ENCODE measurements at regions not wholly inside any gene's neighbourhood (a gene's known extent, or its start where the extent isn't known, plus 50 kb on each side); places are given as distances from the start of the nearest gene placed in this dataset.
A peak's percentile ranks its signal among the peaks of the same experiment; 100 is the strongest.

DNA sequence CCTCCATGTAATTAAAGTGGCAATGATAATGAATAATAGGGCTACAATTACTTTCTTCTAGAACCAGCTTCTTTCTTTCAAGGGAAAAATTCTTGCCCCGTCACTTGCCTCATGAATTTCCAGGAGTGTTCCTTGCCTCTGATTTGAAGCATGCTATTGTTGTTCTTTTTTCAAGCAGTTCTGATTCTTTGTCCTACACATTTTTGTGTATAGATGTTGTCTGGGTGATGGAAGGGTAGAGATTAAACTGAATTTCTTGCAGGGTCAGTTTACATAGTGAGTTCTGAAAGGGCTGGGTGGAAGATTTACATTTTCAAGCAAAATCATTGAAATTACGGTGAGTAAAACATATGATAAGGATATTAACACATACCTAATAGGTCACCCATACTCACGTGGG lies 107.0 kb upstream of the TENM3 start:
- H2BK5ac ChIP-seq (ENCODE audit: low read length) = no peak overlapping the region
- no peak overlapping the region for H2AFZ ChIP-seq (ENCODE audit: low read length)
- no peak overlapping the region for H3K4ac ChIP-seq (ENCODE audit: low read length)
- H2BK15ac ChIP-seq (ENCODE audit: low read length) = no peak overlapping the region
- H3K4me2 ChIP-seq (ENCODE audit: insufficient read depth, low read length, poor library complexity, severe bottlenecking) = no peak overlapping the region
- no peaks in the 10 kb centered on the region for H3K79me1 ChIP-seq (ENCODE audit: low read depth, low read length)
- no peak overlapping the region for H3K23ac ChIP-seq (ENCODE audit: low read depth, low read length, poor library complexity)
- H2BK12ac ChIP-seq (ENCODE audit: low read length) = no peak overlapping the region
- no peak overlapping the region for H2AK5ac ChIP-seq (ENCODE audit: low read depth, low read length)
- H3K27ac ChIP-seq (replicated peaks; ENCODE audit: low read length) = no peak overlapping the region
- no peak overlapping the region for H3K9ac ChIP-seq (ENCODE audit: low read depth, low read length, poor library complexity)
- no peak overlapping the region for H3K4me3 ChIP-seq (ENCODE audit: low read length in 2 of 2)
- no CpG with 5 or more reads among the region's 3 CpGs for WGBS, 2 donors (ENCODE audit: extremely low coverage in 2 of 2, insufficient read length in 2 of 2, insufficient replicate concordance in 1 of 2)
- peaks cover 0 to 3% (median 0%) of the 10 kb centered on the region in 3 experiments for H3K27me3 ChIP-seq (ENCODE audit: control insufficient read depth in 3 of 3, insufficient read depth in 3 of 3, low read depth in 1 of 3, low read length in 3 of 3)
- H4K8ac ChIP-seq (ENCODE audit: low read depth, low read length) = no peak overlapping the region
- no peak overlapping the region for H3K14ac ChIP-seq (ENCODE audit: low read length)
- peaks cover 0 to 2% of the 10 kb centered on the region in 2 donors for H3K9me3 ChIP-seq (replicated peaks in 1 of 2; ENCODE audit: control insufficient read depth in 2 of 2, insufficient read depth in 1 of 2, low read depth in 1 of 2, low read length in 2 of 2)
- no peak for DNase-seq (ENCODE audit: low spot score)
- no peak overlapping the region for H2BK120ac ChIP-seq (ENCODE audit: low read depth, low read length)
- H3K36me3 ChIP-seq (replicated peaks in 1 of 2; ENCODE audit: control insufficient read depth in 2 of 2, insufficient read depth in 2 of 2, low read length in 2 of 2) = no peaks in the 10 kb centered on the region
- H3K4me1 ChIP-seq (ENCODE audit: control insufficient read depth in 2 of 2, insufficient read depth in 1 of 2, low read depth in 1 of 2, low read length in 2 of 2) = peaks cover 12 to 27% of the 10 kb centered on the region in 2 donors
- no peak overlapping the region for H3K18ac ChIP-seq (ENCODE audit: low read length)
- no peak overlapping the region for H4K91ac ChIP-seq (ENCODE audit: low read depth, low read length, poor library complexity)

DNA sequence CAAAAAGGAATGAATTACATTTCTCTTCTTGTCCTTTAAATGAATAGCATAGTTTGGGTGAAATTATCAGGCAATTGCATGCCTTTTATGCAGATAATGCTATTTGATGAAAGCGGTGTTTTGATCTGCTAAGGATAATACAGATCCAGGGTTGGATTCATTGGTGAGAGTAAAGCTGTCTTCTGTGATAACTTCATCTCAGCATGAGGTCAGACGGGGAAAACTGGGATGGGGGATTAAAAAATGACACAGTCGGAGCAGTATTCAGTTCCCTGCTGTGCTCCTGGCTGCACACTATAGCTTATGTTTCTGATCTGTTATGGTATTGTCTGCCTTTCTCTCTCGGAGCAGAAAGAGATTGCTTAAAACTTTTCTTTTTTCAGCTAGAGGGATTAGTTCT lies 105.9 kb upstream of the TENM3 start:
- WGBS, 2 donors (ENCODE audit: extremely low coverage in 2 of 2, insufficient read length in 2 of 2, insufficient replicate concordance in 1 of 2) = no CpG with 5 or more reads among the region's 4 CpGs
- H3K4ac ChIP-seq (ENCODE audit: low read length) = no peak overlapping the region
- DNase-seq (ENCODE audit: low spot score) = no peak

GRCh38 chr4:182139491-182139890 lies 103.7 kb upstream of the TENM3 start:
- no peaks in the 10 kb centered on the region for H3K79me1 ChIP-seq (ENCODE audit: low read depth, low read length)
- H3K4ac ChIP-seq (ENCODE audit: low read length) = no peak overlapping the region
- peaks cover 0 to 12% (median 0%) of the 10 kb centered on the region in 3 experiments for H3K27me3 ChIP-seq (ENCODE audit: control insufficient read depth in 3 of 3, insufficient read depth in 3 of 3, low read depth in 1 of 3, low read length in 3 of 3)
- H2AK5ac ChIP-seq (ENCODE audit: low read depth, low read length) = no peak overlapping the region
- H4K8ac ChIP-seq (ENCODE audit: low read depth, low read length) = no peak overlapping the region
- H3K23ac ChIP-seq (ENCODE audit: low read depth, low read length, poor library complexity) = no peak overlapping the region
- H3K4me3 ChIP-seq (ENCODE audit: low read length in 2 of 2) = no peak overlapping the region
- H2AFZ ChIP-seq (ENCODE audit: low read length) = no peak overlapping the region
- H2BK15ac ChIP-seq (ENCODE audit: low read length) = no peak overlapping the region
- no peak overlapping the region for H4K91ac ChIP-seq (ENCODE audit: low read depth, low read length, poor library complexity)
- no peak overlapping the region for H3K9ac ChIP-seq (ENCODE audit: low read depth, low read length, poor library complexity)
- peaks cover 0 to 15% of the 10 kb centered on the region in 2 donors for H3K9me3 ChIP-seq (replicated peaks in 1 of 2; ENCODE audit: control insufficient read depth in 2 of 2, insufficient read depth in 1 of 2, low read depth in 1 of 2, low read length in 2 of 2)
- no peak overlapping the region for H3K18ac ChIP-seq (ENCODE audit: low read length)
- H3K14ac ChIP-seq (ENCODE audit: low read length) = no peak overlapping the region
- no peak overlapping the region for H3K27ac ChIP-seq (replicated peaks; ENCODE audit: low read length)
- H3K4me2 ChIP-seq (ENCODE audit: insufficient read depth, low read length, poor library complexity, severe bottlenecking) = no peak overlapping the region
- H3K4me1 ChIP-seq (ENCODE audit: control insufficient read depth in 2 of 2, insufficient read depth in 1 of 2, low read depth in 1 of 2, low read length in 2 of 2) = peaks cover 12 to 27% of the 10 kb centered on the region in 2 donors
- DNase-seq (ENCODE audit: low spot score) = no peak
- no peak overlapping the region for H2BK5ac ChIP-seq (ENCODE audit: low read length)
- no peak overlapping the region for H2BK120ac ChIP-seq (ENCODE audit: low read depth, low read length)
- no CpG with 5 or more reads among the region's 13 CpGs for WGBS, 2 donors (ENCODE audit: extremely low coverage in 2 of 2, insufficient read length in 2 of 2, insufficient replicate concordance in 1 of 2)
- H3K36me3 ChIP-seq (replicated peaks in 1 of 2; ENCODE audit: control insufficient read depth in 2 of 2, insufficient read depth in 2 of 2, low read length in 2 of 2) = peaks cover 0 to 12% of the 10 kb centered on the region in 2 donors
- H2BK12ac ChIP-seq (ENCODE audit: low read length) = no peak overlapping the region

More for the DNA sequence above, 105.9 kb upstream of the TENM3 start:
- Histone ChIP-seq H3K18ac (ENCODE audit: low read length) (no peak overlapping the region), H2AK5ac (ENCODE audit: low read depth, low read length) (no peak overlapping the region), H2AFZ (ENCODE audit: low read length) (no peak overlapping the region), H3K14ac (ENCODE audit: low read length) (no peak overlapping the region), H4K8ac (ENCODE audit: low read depth, low read length) (no peak overlapping the region), H2BK12ac (ENCODE audit: low read length) (no peak overlapping the region), H3K79me1 (ENCODE audit: low read depth, low read length) (no peaks in the 10 kb centered on the region), H3K9ac (ENCODE audit: low read depth, low read length, poor library complexity) (no peak overlapping the region), H3K27ac (replicated peaks; ENCODE audit: low read length) (no peak overlapping the region), H3K4me1 (ENCODE audit: control insufficient read depth in 2 of 2, insufficient read depth in 1 of 2, low read depth in 1 of 2, low read length in 2 of 2) (peaks cover 12 to 27% of the 10 kb centered on the region in 2 donors), H3K4me2 (ENCODE audit: insufficient read depth, low read length, poor library complexity, severe bottlenecking) (no peak overlapping the region), H4K91ac (ENCODE audit: low read depth, low read length, poor library complexity) (no peak overlapping the region), H3K36me3 (replicated peaks in 1 of 2; ENCODE audit: control insufficient read depth in 2 of 2, insufficient read depth in 2 of 2, low read length in 2 of 2) (peaks cover 0 to 10% of the 10 kb centered on the region in 2 donors), H3K4me3 (ENCODE audit: low read length in 2 of 2) (no peak overlapping the region), H3K9me3 (replicated peaks in 1 of 2; ENCODE audit: control insufficient read depth in 2 of 2, insufficient read depth in 1 of 2, low read depth in 1 of 2, low read length in 2 of 2) (peaks cover 0 to 14% of the 10 kb centered on the region in 2 donors), H2BK120ac (ENCODE audit: low read depth, low read length) (no peak overlapping the region), H3K23ac (ENCODE audit: low read depth, low read length, poor library complexity) (no peak overlapping the region), H2BK5ac (ENCODE audit: low read length) (no peak overlapping the region), H2BK15ac (ENCODE audit: low read length) (no peak overlapping the region), H3K27me3 (ENCODE audit: control insufficient read depth in 3 of 3, insufficient read depth in 3 of 3, low read depth in 1 of 3, low read length in 3 of 3) (peaks cover 0 to 11% (median 0%) of the 10 kb centered on the region in 3 experiments)

- Histone ChIP-seq H2BK5ac (ENCODE audit: low read length) (no peak overlapping the region), H3K27ac (replicated peaks; ENCODE audit: low read length) (no peak overlapping the region), H3K18ac (ENCODE audit: low read length) (peak overlapping the region; percentile 77), H2BK12ac (ENCODE audit: low read length) (no peak overlapping the region), H2BK15ac (ENCODE audit: low read length) (no peak overlapping the region), H3K79me1 (ENCODE audit: low read depth, low read length) (no peaks in the 10 kb centered on the region), H3K14ac (ENCODE audit: low read length) (no peak overlapping the region), H3K4me2 (ENCODE audit: insufficient read depth, low read length, poor library complexity, severe bottlenecking) (no peak overlapping the region), H3K9me3 (replicated peaks in 1 of 2; ENCODE audit: control insufficient read depth in 2 of 2, insufficient read depth in 1 of 2, low read depth in 1 of 2, low read length in 2 of 2) (peaks cover 0 to 15% of the 10 kb centered on the region in 2 donors), H4K8ac (ENCODE audit: low read depth, low read length) (no peak overlapping the region), H3K9ac (ENCODE audit: low read depth, low read length, poor library complexity) (no peak overlapping the region), H3K4ac (ENCODE audit: low read length) (no peak overlapping the region), H2AK5ac (ENCODE audit: low read depth, low read length) (peak overlapping the region; percentile 78), H3K36me3 (replicated peaks in 1 of 2; ENCODE audit: control insufficient read depth in 2 of 2, insufficient read depth in 2 of 2, low read length in 2 of 2) (peaks cover 0 to 12% of the 10 kb centered on the region in 2 donors), H4K91ac (ENCODE audit: low read depth, low read length, poor library complexity) (no peak overlapping the region), H3K27me3 (ENCODE audit: control insufficient read depth in 3 of 3, insufficient read depth in 3 of 3, low read depth in 1 of 3, low read length in 3 of 3) (peaks cover 0 to 12% (median 0%) of the 10 kb centered on the region in 3 experiments), H2BK120ac (ENCODE audit: low read depth, low read length) (no peak overlapping the region), H2AFZ (ENCODE audit: low read length) (no peak overlapping the region), H3K4me3 (ENCODE audit: low read length in 2 of 2) (no peak overlapping the region), H3K4me1 (ENCODE audit: control insufficient read depth in 2 of 2, insufficient read depth in 1 of 2, low read depth in 1 of 2, low read length in 2 of 2) (peaks cover 12 to 26% of the 10 kb centered on the region in 2 donors), H3K23ac (ENCODE audit: low read depth, low read length, poor library complexity) (no peak overlapping the region)
- DNase-seq (ENCODE audit: low spot score) = no peak
- no CpG with 5 or more reads among the region's 16 CpGs for WGBS, 2 donors (ENCODE audit: extremely low coverage in 2 of 2, insufficient read length in 2 of 2, insufficient replicate concordance in 1 of 2)
Observed at GRCh38 chr4:182140547-182140946, 102.7 kb upstream of the TENM3 start.

All from neuronal stem cell (in vitro differentiated cells).